ENCODE measurements at regions not wholly inside any gene's neighbourhood (a gene's known extent, or its start where the extent isn't known, plus 50 kb on each side); places are given as distances from the start of the nearest gene placed in this dataset.

DNA sequence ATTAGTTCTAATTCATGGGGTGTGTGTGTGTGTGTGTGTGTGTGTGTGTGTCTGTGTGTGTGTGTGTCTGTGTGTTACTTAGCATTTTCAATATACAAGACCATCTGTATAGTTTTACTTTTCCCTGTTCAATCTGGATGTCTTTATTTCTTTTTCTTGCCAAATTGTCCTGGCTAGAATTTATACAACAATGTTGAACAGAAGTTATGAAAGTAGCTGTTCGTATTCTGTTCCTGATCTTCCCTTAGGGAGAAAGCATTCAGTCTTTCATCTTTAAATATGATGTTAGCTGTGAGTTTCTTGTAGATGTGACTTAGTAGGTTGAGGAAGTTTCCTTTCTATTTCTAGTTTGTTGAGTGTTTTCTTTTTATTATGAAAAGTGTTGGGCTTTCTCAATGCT is 101.0 kb upstream of the ADRA1D start:
- TF ChIP-seq NFYB (IDR thresholded peaks at IDR 0.05; ENCODE audit: insufficient read depth, low read depth, low read length) (no peak), NBN (IDR thresholded peaks at IDR 0.05) (no peak), HDAC6 (IDR thresholded peaks at IDR 0.05; ENCODE audit: unreplicated experiment) (no peak), CREB1 (IDR thresholded peaks at IDR 0.05; ENCODE audit: low read depth) (no peak), EED (IDR thresholded peaks at IDR 0.05; ENCODE audit: low read depth) (no peak), RFX5 (IDR thresholded peaks at IDR 0.05; ENCODE audit: low read depth, low read length) (no peak), POLR2A (IDR thresholded peaks at IDR 0.05; ENCODE audit: low read depth, low read length) (no peak), JUNB (IDR thresholded peaks at IDR 0.05) (no peak), PAX8 (IDR thresholded peaks at IDR 0.05) (no peak), YBX1 (IDR thresholded peaks at IDR 0.05) (no peak), BHLHE40 (IDR thresholded peaks at IDR 0.05; ENCODE audit: borderline replicate concordance in 1 of 2, low read depth in 2 of 2, low read length in 1 of 2) (no peak)
- TF ChIP-seq, protein P1, sequence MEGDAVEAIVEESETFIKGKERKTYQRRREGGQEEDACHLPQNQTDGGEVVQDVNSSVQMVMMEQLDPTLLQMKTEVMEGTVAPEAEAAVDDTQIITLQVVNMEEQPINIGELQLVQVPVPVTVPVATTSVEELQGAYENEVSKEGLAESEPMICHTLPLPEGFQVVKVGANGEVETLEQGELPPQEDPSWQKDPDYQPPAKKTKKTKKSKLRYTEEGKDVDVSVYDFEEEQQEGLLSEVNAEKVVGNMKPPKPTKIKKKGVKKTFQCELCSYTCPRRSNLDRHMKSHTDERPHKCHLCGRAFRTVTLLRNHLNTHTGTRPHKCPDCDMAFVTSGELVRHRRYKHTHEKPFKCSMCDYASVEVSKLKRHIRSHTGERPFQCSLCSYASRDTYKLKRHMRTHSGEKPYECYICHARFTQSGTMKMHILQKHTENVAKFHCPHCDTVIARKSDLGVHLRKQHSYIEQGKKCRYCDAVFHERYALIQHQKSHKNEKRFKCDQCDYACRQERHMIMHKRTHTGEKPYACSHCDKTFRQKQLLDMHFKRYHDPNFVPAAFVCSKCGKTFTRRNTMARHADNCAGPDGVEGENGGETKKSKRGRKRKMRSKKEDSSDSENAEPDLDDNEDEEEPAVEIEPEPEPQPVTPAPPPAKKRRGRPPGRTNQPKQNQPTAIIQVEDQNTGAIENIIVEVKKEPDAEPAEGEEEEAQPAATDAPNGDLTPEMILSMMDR (IDR thresholded peaks at IDR 0.05 in 2 of 3, conservative IDR thresholded peaks at IDR 0.05 in 1 of 3; ENCODE audit: control insufficient read depth in 2 of 3, extremely low read depth in 1 of 3, insufficient read depth in 1 of 3, low read depth in 3 of 3, low read length in 3 of 3), result no peak

Data from GM12878 (cell line).